ENCODE measurements at regions not wholly inside any gene's neighbourhood (a gene's known extent, or its start where the extent isn't known, plus 50 kb on each side); places are given as distances from the start of the nearest gene placed in this dataset.
"Not testable (repeated sequence)": the region's sequence is repeated elsewhere in the genome, so short reads cannot be mapped to it uniquely, and the experiment has no call there.

GRCh38 chr9:87014436-87014835 is 67.1 kb upstream of the GAS1 start:
- H3K4me2 ChIP-seq (ENCODE audit: low read length), result no peak overlapping the region
- no peaks in the 10 kb centered on the region for H3K9me3 ChIP-seq (ENCODE audit: control insufficient read depth, low read length)
- no peak for TF ChIP-seq CTCF (IDR thresholded peaks at IDR 0.05)
- no peak overlapping the region for H2AFZ ChIP-seq
- no peak overlapping the region for H3K9ac ChIP-seq
- H3K4me1 ChIP-seq, result no peaks in the 10 kb centered on the region
- no peaks in the 10 kb centered on the region for H3K79me2 ChIP-seq
- H3K27me3 ChIP-seq (ENCODE audit: control insufficient read depth, insufficient read depth, low read length), result no peaks in the 10 kb centered on the region
- no peak overlapping the region for H3K4me3 ChIP-seq (ENCODE audit: low read depth, low read length)
- H3K36me3 ChIP-seq (ENCODE audit: control insufficient read depth, insufficient read depth, low read length), result no peaks in the 10 kb centered on the region
- H3K27ac ChIP-seq, result no peak overlapping the region

- H3K4me2 ChIP-seq (ENCODE audit: low read length), result no peak overlapping the region
- no peaks in the 10 kb centered on the region for H3K79me2 ChIP-seq
- H3K9me3 ChIP-seq (ENCODE audit: control insufficient read depth, low read length), result no peaks in the 10 kb centered on the region
- no peaks in the 10 kb centered on the region for H3K4me1 ChIP-seq
- no peaks in the 10 kb centered on the region for H3K27me3 ChIP-seq (ENCODE audit: control insufficient read depth, insufficient read depth, low read length)
- no peaks in the 10 kb centered on the region for H3K36me3 ChIP-seq (ENCODE audit: control insufficient read depth, insufficient read depth, low read length)
- H3K9ac ChIP-seq, result no peak overlapping the region
- no peak overlapping the region for H2AFZ ChIP-seq
- H3K4me3 ChIP-seq (ENCODE audit: low read depth, low read length), result no peak overlapping the region
- TF ChIP-seq CTCF (IDR thresholded peaks at IDR 0.05), result no peak
- H3K27ac ChIP-seq, result no peak overlapping the region
Observed at GRCh38 chr9:87016681-87017080, 69.4 kb upstream of the GAS1 start.

- Histone ChIP-seq H3K4me3 (ENCODE audit: low read depth, low read length) (no peak overlapping the region), H3K27ac (no peak overlapping the region), H3K36me3 (ENCODE audit: control insufficient read depth, insufficient read depth, low read length) (no peaks in the 10 kb centered on the region), H3K4me2 (ENCODE audit: low read length) (no peak overlapping the region), H3K9me3 (ENCODE audit: control insufficient read depth, low read length) (no peaks in the 10 kb centered on the region), H3K4me1 (no peaks in the 10 kb centered on the region), H3K9ac (no peak overlapping the region), H2AFZ (no peak overlapping the region), H3K79me2 (no peaks in the 10 kb centered on the region), H3K27me3 (ENCODE audit: control insufficient read depth, insufficient read depth, low read length) (no peaks in the 10 kb centered on the region)
- no peak for TF ChIP-seq CTCF (IDR thresholded peaks at IDR 0.05)
Observed at GRCh38 chr9:87020169-87020950, 73.1 kb upstream of the GAS1 start.

GRCh38 chr9:87022178-87022577 is 74.9 kb upstream of the GAS1 start:
- Histone ChIP-seq H2AFZ (no peak overlapping the region), H3K27me3 (ENCODE audit: control insufficient read depth, insufficient read depth, low read length) (no peaks in the 10 kb centered on the region), H3K9me3 (ENCODE audit: control insufficient read depth, low read length) (no peaks in the 10 kb centered on the region), H3K79me2 (no peaks in the 10 kb centered on the region), H3K9ac (no peak overlapping the region), H3K27ac (no peak overlapping the region), H3K4me1 (no peaks in the 10 kb centered on the region), H3K36me3 (ENCODE audit: control insufficient read depth, insufficient read depth, low read length) (no peaks in the 10 kb centered on the region), H3K4me3 (ENCODE audit: low read depth, low read length) (no peak overlapping the region), H3K4me2 (ENCODE audit: low read length) (no peak overlapping the region)
- TF ChIP-seq CTCF (IDR thresholded peaks at IDR 0.05), result no peak

GRCh38 chr9:87026204-87026603 is 78.9 kb upstream of the GAS1 start:
- Histone ChIP-seq H3K4me3 (ENCODE audit: low read depth, low read length) (no peak overlapping the region), H3K79me2 (no peaks in the 10 kb centered on the region), H3K27me3 (ENCODE audit: control insufficient read depth, insufficient read depth, low read length) (no peaks in the 10 kb centered on the region), H3K9me3 (ENCODE audit: control insufficient read depth, low read length) (no peaks in the 10 kb centered on the region), H3K9ac (no peak overlapping the region), H2AFZ (no peak overlapping the region), H3K4me1 (no peaks in the 10 kb centered on the region), H3K4me2 (ENCODE audit: low read length) (no peak overlapping the region), H3K36me3 (ENCODE audit: control insufficient read depth, insufficient read depth, low read length) (no peaks in the 10 kb centered on the region), H3K27ac (no peak overlapping the region)
- TF ChIP-seq CTCF (IDR thresholded peaks at IDR 0.05), result no peak

- not testable (repeated sequence) for H3K9me3 ChIP-seq (ENCODE audit: control insufficient read depth, low read length); H3K4me3 ChIP-seq (ENCODE audit: low read depth, low read length); H3K4me2 ChIP-seq (ENCODE audit: low read length); H3K79me2 ChIP-seq; H3K4me1 ChIP-seq; H3K27ac ChIP-seq; H2AFZ ChIP-seq; H3K27me3 ChIP-seq (ENCODE audit: control insufficient read depth, insufficient read depth, low read length); H3K36me3 ChIP-seq (ENCODE audit: control insufficient read depth, insufficient read depth, low read length); H3K9ac ChIP-seq
Observed at GRCh38 chr9:87028836-87029235, 81.5 kb upstream of the GAS1 start.
